ENCODE measurements at regions not wholly inside any gene's neighbourhood (a gene's known extent, or its start where the extent isn't known, plus 50 kb on each side); places are given as distances from the start of the nearest gene placed in this dataset.
"Not testable (repeated sequence)": the region's sequence is repeated elsewhere in the genome, so short reads cannot be mapped to it uniquely, and the experiment has no call there.

DNA sequence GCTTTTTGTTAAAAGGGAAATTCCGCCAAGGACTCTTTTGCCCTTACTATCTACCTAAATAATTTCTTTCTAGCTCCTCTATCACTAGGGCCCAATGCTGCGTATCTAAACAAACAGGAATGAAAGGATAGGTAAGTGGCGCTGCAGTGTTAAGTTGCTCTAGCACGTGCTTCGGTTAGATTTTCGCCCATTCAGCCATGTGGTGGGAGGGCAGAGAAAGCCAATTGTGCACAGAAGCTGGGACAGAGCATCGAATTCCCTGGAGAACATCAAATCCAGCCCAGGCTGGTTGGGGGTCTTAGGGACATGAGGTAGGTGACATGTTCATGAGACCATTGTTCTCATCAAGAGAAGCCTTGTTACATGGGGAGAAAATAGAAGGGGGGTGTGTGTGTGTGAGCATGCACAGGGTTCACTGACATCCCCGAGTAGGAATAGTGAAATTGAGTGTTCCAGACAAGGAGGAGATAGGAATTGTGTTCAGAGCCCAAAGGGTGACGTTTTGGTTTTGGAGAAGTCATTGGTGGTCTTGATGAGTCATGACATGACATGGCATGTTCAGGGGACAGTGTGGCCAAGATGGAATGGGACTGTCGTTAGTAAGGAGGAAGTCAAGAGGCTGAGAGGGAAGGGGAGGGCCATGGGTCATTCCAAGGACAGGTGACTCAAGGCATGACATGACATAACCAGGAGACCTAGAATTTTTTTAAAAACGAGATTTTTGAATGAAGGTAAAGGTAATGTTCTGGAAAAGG, 107.1 kb downstream of the TLR5 start:
- H3K4me3 ChIP-seq (ENCODE audit: low read depth, low read length) = no peak overlapping the region
- DNase-seq (ENCODE audit: low read depth) = no peak

DNA sequence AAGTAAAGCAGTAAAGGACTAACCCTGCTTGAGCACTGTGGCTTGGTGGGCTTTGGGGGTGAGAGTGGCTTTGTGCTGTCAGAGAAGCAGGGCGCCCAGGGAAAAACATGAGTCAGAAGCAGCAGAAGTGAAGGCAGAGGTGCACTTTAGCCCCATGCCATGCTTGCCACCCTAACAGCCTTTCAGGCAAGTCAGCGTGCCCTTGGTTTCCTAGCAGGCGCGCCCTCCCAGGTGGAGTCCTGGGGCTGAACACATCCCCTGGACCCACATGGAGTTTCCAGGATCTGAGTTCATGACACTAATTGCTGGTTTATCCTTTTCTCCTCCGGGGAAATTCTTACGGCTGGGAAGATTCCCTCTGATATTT, 106.6 kb downstream of the TLR5 start:
- no peak overlapping the region for H3K4me3 ChIP-seq (ENCODE audit: low read depth, low read length)
- no peak for DNase-seq (ENCODE audit: low read depth)

- no peak overlapping the region for H3K4me3 ChIP-seq (ENCODE audit: low read depth, low read length)
- DNase-seq (ENCODE audit: low read depth) = no peak
Measured at GRCh38 chr1:223037845-223038244, 105.2 kb downstream of the TLR5 start.

- no peak overlapping the region for H3K4me3 ChIP-seq (ENCODE audit: low read depth, low read length)
- DNase-seq (ENCODE audit: low read depth) = no peak
Measured at GRCh38 chr1:223038288-223039006, 104.6 kb downstream of the TLR5 start.

DNA sequence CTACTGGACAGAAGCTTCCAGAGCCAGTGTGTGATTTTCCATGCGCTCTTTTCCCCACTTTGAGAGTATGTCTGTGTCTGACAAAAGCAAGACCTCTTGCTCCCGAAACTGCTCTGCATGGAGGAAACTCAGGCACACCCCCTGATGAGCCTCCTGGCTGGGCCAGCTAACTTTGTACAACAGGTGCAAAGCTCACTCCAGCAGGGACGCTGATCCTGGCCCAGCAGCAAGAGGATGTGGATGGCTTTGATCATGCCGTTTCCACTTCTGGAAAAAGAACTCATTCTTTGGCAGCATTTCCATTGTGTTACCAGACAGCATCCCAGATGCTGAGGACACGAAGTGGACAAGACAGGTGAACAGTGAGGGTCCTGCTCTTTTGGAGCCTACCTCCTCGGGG, 103.1 kb downstream of the TLR5 start:
- no peak overlapping the region for H3K4me3 ChIP-seq (ENCODE audit: low read depth, low read length)
- no peak for DNase-seq (ENCODE audit: low read depth)

DNA sequence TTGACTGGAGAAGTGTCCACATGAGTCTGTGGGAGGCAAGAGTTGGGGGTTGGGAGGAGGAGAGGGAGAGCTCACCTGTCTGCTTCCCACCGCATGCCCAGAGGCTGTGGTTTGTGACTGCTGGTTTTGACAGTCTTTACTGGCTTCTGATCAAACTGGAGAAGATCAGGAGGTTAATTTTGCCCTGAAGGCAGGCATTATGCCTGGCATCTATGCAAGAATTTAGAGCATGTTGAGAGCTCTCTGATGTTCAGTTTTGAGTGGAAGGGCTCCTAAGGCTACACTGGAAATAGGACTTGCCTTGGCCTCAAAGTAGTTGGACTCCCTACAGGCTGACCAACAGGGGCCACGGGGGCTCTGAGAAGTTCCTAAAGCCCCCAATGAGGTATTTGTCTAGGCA, 101.6 kb downstream of the TLR5 start:
- no peak for DNase-seq (ENCODE audit: low read depth)

GRCh38 chr1:223045164-223045957, 97.7 kb downstream of the TLR5 start:
- no peak for DNase-seq (ENCODE audit: low read depth)
- no peak overlapping the region for H3K4me3 ChIP-seq (ENCODE audit: low read depth, low read length)

More for the DNA sequence above, 101.6 kb downstream of the TLR5 start:
- H3K4me3 ChIP-seq (ENCODE audit: low read depth, low read length) = no peak overlapping the region

DNA sequence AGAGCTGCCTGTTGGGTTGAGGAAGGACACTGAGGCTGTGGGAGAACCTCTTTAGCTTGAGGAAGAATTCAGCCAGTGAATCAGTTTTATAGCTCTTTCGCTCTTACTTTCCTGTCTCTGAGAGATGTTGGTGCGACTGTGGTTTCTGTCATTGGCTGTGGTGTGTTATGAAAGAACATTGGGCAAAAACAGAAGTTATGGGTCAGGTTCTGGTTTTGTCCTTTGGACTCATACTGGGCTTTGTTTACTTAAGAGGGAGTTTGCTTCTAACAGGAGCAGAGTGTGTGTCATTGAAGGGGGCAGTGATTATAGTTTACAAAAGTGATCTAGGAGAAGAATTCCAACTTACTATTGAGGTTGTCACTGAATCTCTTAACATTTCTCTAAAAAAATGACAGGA, 97.0 kb downstream of the TLR5 start:
- no peak overlapping the region for H3K4me3 ChIP-seq (ENCODE audit: low read depth, low read length)
- DNase-seq (ENCODE audit: low read depth) = no peak

GRCh38 chr1:223046463-223046862, 96.6 kb downstream of the TLR5 start:
- not testable (repeated sequence) for DNase-seq (ENCODE audit: low read depth); H3K4me3 ChIP-seq (ENCODE audit: low read depth, low read length)

DNA sequence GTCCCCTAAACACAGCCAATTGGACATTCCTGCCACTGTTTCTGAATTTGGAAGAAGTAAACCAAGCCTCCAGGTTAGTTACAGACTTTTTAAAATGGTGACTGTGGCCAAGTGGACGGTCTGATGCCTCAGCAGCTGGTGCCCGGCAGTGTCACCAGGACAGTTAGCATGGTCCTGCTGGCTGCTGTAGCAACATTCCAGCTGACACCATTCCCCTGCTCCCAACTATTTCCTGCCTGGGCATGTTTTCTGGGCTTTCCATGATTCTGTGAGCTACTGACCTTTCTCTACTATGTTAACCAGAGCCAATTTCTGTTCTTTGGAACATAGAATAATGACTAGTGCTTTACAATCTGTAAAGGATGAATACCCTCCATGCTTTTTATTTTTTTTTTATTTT, 95.0 kb downstream of the TLR5 start:
- H3K4me3 ChIP-seq (ENCODE audit: low read depth, low read length) = no peak overlapping the region
- no peak for DNase-seq (ENCODE audit: low read depth)

GRCh38 chr1:223052462-223052861, 90.6 kb downstream of the TLR5 start:
- no peak for DNase-seq (ENCODE audit: low read depth)
- no peak overlapping the region for H3K4me3 ChIP-seq (ENCODE audit: low read depth, low read length)

GRCh38 chr1:223052931-223053330, 90.1 kb downstream of the TLR5 start:
- no peak for DNase-seq (ENCODE audit: low read depth)
- H3K4me3 ChIP-seq (ENCODE audit: low read depth, low read length) = no peak overlapping the region

DNA sequence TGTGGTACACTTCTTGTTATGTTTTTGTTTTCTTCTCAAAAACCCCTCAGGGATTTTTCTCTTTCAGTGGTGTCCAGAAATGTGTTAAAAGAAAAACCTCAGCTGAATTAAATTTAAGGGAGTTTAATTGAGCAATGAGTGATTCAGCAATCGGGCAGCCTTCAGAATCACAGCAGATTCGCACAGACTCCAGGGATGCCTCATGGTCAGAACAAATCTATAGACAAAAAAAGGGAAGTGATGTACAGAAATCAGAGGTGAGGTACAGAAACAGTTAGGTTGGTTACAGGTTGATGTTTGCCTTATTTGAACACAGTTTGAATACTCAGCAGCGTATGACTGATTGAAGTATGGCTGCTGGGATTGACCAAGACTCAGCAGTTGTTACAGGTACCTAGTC, 86.2 kb downstream of the TLR5 start:
- no peak for DNase-seq (ENCODE audit: low read depth)
- H3K4me3 ChIP-seq (ENCODE audit: low read depth, low read length) = no peak overlapping the region

- no peak overlapping the region for H3K4me3 ChIP-seq (ENCODE audit: low read depth, low read length)
Measured at GRCh38 chr1:223057569-223058093, 85.4 kb downstream of the TLR5 start.

More at GRCh38 chr1:223057569-223058093, 85.4 kb downstream of the TLR5 start:
- no peak for DNase-seq (ENCODE audit: low read depth)
